CD4-positive, CD25-positive, alpha-beta regulatory T cell (primary cell): ENCODE measurements at regions not wholly inside any gene's neighbourhood (a gene's known extent, or its start where the extent isn't known, plus 50 kb on each side); places are given as distances from the start of the nearest gene placed in this dataset.
"Not testable (repeated sequence)": the region's sequence is repeated elsewhere in the genome, so short reads cannot be mapped to it uniquely, and the experiment has no call there.

Experiments used
- ATAC-seq, 2 donors: fragments of 150-1000 bp; cut with Tn5 transposase; one replicate each; pipeline ENCODE4 v1.10.0; 2021; ENCODE audit warnings: low read depth in 2 of 2, moderate number of reproducible peaks in 2 of 2, moderate library complexity in 1 of 2
- DNase-seq, 3 donors: peaks; one replicate each; pipeline versions ENCODE4 v3.0.0 to v3.0.0-alpha.2; 2012 to 2022; ENCODE audit warnings: mixed read lengths in 1 of 3
- H3K27ac ChIP-seq: one replicate; pipeline ENCODE4 v1.7.0; 2013; ENCODE audit warnings: mild to moderate bottlenecking, low read length; ENCODE audit not compliant: insufficient read depth, poor library complexity, severe bottlenecking
- H3K27me3 ChIP-seq: one replicate; pipeline ENCODE4 v1.7.0; 2013; ENCODE audit warnings: low read length; ENCODE audit not compliant: control insufficient read depth, insufficient read depth
- H3K36me3 ChIP-seq: one replicate; pipeline ENCODE4 v1.7.0; 2013; ENCODE audit warnings: mild to moderate bottlenecking, low read length, moderate library complexity; ENCODE audit not compliant: control insufficient read depth, insufficient read depth
- H3K4me1 ChIP-seq: 2 replicates; pipeline ENCODE4 v1.7.0; 2013; ENCODE audit warnings: mild to moderate bottlenecking, low read length; ENCODE audit not compliant: insufficient read depth, control insufficient read depth, poor library complexity, severe bottlenecking
- H3K4me3 ChIP-seq: one replicate; pipeline ENCODE4 v1.7.0; 2013; ENCODE audit warnings: low read depth, mild to moderate bottlenecking, low read length, moderate library complexity
- H3K9me3 ChIP-seq, 2 experiments: 1 replicate in 1 of 2; 2 replicates in 1 of 2; pipeline ENCODE4 v1.7.0; 2013; ENCODE audit warnings: low read length in 2 of 2, mild to moderate bottlenecking in 1 of 2, moderate library complexity in 1 of 2; ENCODE audit not compliant: control insufficient read depth in 2 of 2
- H3K27ac Mint-ChIP-seq, 3 donors: one replicate each; pipeline ENCODE4 v1.8.0; 2020 to 2022; ENCODE audit warnings: mild to moderate bottlenecking in 3 of 3, mixed read lengths in 3 of 3, moderate library complexity in 2 of 3
- H3K27me3 Mint-ChIP-seq: one replicate; pipeline ENCODE4 v1.8.0; 2022; ENCODE audit warnings: mild to moderate bottlenecking, mixed read lengths
- H3K36me3 Mint-ChIP-seq: one replicate; pipeline ENCODE4 v1.8.0; 2020; ENCODE audit warnings: mixed read lengths
- H3K4me1 Mint-ChIP-seq, 4 donors: one replicate each; pipeline ENCODE4 v1.8.0; 2020 to 2022; ENCODE audit warnings: mixed read lengths in 4 of 4, mild to moderate bottlenecking in 1 of 4
- H3K4me3 Mint-ChIP-seq, 4 donors: one replicate each; pipeline ENCODE4 v1.8.0; 2020 to 2022; ENCODE audit warnings: mild to moderate bottlenecking in 4 of 4, mixed read lengths in 4 of 4, moderate library complexity in 3 of 4
- H3K9me3 Mint-ChIP-seq, 7 donors: one replicate each; pipeline ENCODE4 v1.8.0; 2020 to 2022; ENCODE audit warnings: mixed read lengths in 7 of 7, mild to moderate bottlenecking in 3 of 7, moderate library complexity in 2 of 7

DNA sequence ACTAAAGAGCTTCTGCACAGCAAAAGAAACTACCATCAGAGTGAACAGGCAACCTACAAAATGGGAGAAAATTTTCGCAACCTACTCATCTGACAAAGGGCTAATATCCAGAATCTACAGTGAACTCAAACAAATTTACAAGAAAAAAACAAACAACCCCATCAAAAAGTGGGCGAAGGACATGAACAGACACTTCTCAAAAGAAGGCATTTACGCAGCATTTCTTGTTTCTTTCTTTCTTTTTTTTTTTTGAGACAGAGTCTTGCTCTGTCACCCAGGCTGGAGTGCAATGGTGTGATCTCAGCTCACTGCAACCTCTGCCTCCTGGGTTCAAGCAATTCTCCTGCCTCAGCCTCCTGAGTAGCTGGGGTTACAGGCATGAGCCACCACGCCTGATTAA, 138.2 kb downstream of the IER5 start:
- H3K36me3 Mint-ChIP-seq, H3K4me1 Mint-ChIP-seq: not testable (repeated sequence)

DNA sequence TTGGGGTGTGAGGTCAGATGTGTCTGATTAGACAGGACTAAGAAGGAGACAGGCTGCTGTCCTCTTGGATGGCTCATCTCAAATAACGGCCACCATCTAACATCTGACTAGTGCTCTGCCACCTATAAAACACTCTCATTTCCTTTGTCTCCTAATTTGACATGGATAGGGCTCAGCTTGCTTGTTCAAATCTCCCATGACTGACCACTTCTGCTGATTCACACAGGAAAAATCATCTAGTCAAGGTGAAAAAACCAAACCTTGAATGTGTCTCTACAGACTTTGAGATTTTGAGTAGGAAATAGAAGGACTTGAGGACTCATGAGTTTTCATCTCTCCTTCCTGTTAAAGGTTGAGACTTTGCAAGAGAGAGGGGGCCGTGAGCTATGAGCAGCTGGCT, 150.6 kb downstream of the IER5 start:
- Mint-ChIP-seq H3K4me1 (no peaks in the 10 kb centered on the region), H3K27ac (no peak overlapping the region), H3K27me3 (peaks cover under 1% of the 10 kb centered on the region), H3K4me3 (no peak overlapping the region), H3K9me3 (peaks cover 0 to 2% (median 0%) of the 10 kb centered on the region in 7 donors), H3K36me3 (no peaks in the 10 kb centered on the region)
- Histone ChIP-seq H3K4me1 (no peaks in the 10 kb centered on the region), H3K36me3 (no peaks in the 10 kb centered on the region), H3K4me3 (no peak overlapping the region), H3K27me3 (no peaks in the 10 kb centered on the region), H3K27ac (no peak overlapping the region), H3K9me3 (no peaks in the 10 kb centered on the region)
- ATAC-seq (no peak), DNase-seq (no peak)

More for the DNA sequence above, 138.2 kb downstream of the IER5 start:
- not testable (repeated sequence) for H3K27ac ChIP-seq, H3K4me3 Mint-ChIP-seq, ATAC-seq, H3K27ac Mint-ChIP-seq, H3K4me3 ChIP-seq, H3K27me3 Mint-ChIP-seq, H3K4me1 ChIP-seq, DNase-seq, H3K9me3 ChIP-seq, H3K27me3 ChIP-seq, H3K36me3 ChIP-seq, H3K9me3 Mint-ChIP-seq

DNA sequence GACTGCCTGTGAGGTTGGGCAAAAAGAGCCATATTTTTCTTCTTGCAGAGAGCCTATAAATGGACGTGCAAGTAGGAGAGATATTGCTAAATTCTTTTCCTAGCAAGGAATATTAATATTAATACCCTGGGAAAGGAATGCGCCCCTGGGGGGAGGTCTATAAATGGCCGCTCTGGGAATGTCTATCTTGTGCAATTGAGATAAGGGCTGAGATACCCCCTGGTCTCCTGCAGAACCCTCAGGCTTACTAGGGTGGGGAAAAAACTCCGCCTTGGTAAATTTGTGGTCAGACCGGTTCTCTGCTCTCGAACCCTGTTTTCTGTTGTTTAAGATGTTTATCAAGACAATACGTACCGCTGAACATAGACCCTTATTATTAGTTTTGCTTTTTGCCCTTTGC, 157.8 kb downstream of the IER5 start:
- not testable (repeated sequence) for H3K4me3 Mint-ChIP-seq, H3K4me1 Mint-ChIP-seq, H3K4me3 ChIP-seq, DNase-seq, H3K9me3 ChIP-seq, H3K4me1 ChIP-seq, H3K36me3 Mint-ChIP-seq, H3K27ac ChIP-seq, H3K27me3 Mint-ChIP-seq, H3K27me3 ChIP-seq, H3K36me3 ChIP-seq, ATAC-seq
- H3K9me3 Mint-ChIP-seq = peaks cover 1 to 15% (median 8%) of the 10 kb centered on the region in 7 donors
- peak overlapping the region in 1 of 3 donors; percentile 54 for H3K27ac Mint-ChIP-seq

DNA sequence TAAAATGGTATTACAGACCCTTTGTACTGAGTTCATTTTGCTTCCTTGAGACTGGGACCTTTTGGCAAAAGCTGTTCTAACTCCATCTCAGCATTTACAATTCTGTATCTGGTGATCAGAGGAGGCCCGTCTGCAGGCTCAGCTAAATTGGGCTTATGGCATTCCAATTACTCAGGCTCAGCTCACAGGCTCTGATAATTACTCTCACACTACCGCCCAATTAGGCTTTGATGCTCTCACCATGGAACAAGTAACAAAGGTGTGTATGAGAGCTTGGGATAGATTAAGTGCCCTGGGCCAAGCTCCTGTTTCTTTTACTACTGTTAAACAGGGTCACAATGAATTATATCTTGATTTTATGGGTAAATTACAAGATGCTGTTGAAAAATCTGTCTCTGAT, 159.9 kb downstream of the IER5 start:
- H3K27ac ChIP-seq, H3K4me1 Mint-ChIP-seq, H3K4me3 Mint-ChIP-seq, H3K9me3 ChIP-seq, ATAC-seq, H3K36me3 Mint-ChIP-seq, H3K4me3 ChIP-seq, H3K4me1 ChIP-seq, H3K36me3 ChIP-seq, H3K27me3 Mint-ChIP-seq, DNase-seq, H3K27me3 ChIP-seq, H3K27ac Mint-ChIP-seq: not testable (repeated sequence)
- H3K9me3 Mint-ChIP-seq = peaks cover 1 to 17% (median 9%) of the 10 kb centered on the region in 7 donors

DNA sequence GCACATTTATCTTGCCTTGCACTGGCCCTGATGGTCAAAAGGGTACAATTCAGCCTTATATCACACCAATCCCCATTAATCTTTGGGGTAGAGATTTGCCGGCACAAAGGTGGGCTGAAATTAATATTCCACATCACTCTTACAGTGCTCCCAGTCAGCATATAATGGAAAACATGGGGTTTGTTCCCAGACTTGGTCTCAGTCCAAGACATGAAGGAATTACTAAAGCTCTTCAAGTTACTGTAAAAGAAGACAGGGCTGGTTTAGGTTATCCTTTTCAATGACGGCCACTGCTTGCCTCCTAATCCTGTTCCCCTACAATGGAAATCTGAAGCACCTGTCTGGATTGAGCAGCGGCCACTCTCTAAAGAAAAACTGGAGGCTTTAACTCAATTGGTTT, 160.7 kb downstream of the IER5 start:
- Mint-ChIP-seq H3K9me3 (peaks cover 0 to 22% (median 9%) of the 10 kb centered on the region in 7 donors), H3K4me3 (no peak overlapping the region), H3K36me3 (peaks cover 3% of the 10 kb centered on the region), H3K27ac (no peak overlapping the region), H3K4me1 (no peaks in the 10 kb centered on the region), H3K27me3 (peaks cover 7% of the 10 kb centered on the region)
- no peaks in the 10 kb centered on the region for H3K9me3 ChIP-seq
- no peaks in the 10 kb centered on the region for H3K27me3 ChIP-seq
- H3K4me1 ChIP-seq = no peaks in the 10 kb centered on the region
- ATAC-seq (no peak), DNase-seq (no peak)
- no peak overlapping the region for H3K4me3 ChIP-seq
- H3K36me3 ChIP-seq = no peaks in the 10 kb centered on the region
- H3K27ac ChIP-seq = no peak overlapping the region

DNA sequence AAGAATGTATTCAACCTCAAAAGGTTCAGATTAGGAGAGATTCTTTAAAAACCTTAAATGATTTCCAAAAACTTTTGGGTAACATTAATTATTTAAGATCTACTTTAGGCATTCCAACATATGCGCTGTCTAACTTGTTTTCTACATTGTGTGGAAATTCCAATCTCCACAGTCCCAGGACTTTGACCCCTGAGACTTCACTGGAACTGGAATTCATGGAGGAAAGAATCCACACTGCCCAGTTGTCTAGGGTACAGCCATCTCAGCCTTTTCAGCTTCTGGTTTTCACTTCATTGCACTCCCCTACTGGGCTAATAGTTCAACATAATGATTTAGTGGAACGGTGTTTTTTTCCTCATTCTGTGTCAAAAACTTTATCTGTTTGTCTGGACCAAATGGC, 161.5 kb downstream of the IER5 start:
- H3K36me3 Mint-ChIP-seq = peaks cover 3% of the 10 kb centered on the region
- H3K4me1 ChIP-seq = no peaks in the 10 kb centered on the region
- H3K9me3 ChIP-seq = peaks cover under 1 to 6% of the 10 kb centered on the region in 2 experiments
- peaks cover 0 to 29% (median 13%) of the 10 kb centered on the region in 7 donors for H3K9me3 Mint-ChIP-seq
- H3K36me3 ChIP-seq = no peaks in the 10 kb centered on the region
- no peak overlapping the region for H3K27ac ChIP-seq
- H3K4me3 Mint-ChIP-seq = no peak overlapping the region
- H3K4me1 Mint-ChIP-seq = no peaks in the 10 kb centered on the region
- no peak overlapping the region for H3K4me3 ChIP-seq
- no peak for DNase-seq
- peaks cover 7% of the 10 kb centered on the region for H3K27me3 Mint-ChIP-seq
- no peak for ATAC-seq
- H3K27ac Mint-ChIP-seq = no peak overlapping the region
- no peaks in the 10 kb centered on the region for H3K27me3 ChIP-seq

DNA sequence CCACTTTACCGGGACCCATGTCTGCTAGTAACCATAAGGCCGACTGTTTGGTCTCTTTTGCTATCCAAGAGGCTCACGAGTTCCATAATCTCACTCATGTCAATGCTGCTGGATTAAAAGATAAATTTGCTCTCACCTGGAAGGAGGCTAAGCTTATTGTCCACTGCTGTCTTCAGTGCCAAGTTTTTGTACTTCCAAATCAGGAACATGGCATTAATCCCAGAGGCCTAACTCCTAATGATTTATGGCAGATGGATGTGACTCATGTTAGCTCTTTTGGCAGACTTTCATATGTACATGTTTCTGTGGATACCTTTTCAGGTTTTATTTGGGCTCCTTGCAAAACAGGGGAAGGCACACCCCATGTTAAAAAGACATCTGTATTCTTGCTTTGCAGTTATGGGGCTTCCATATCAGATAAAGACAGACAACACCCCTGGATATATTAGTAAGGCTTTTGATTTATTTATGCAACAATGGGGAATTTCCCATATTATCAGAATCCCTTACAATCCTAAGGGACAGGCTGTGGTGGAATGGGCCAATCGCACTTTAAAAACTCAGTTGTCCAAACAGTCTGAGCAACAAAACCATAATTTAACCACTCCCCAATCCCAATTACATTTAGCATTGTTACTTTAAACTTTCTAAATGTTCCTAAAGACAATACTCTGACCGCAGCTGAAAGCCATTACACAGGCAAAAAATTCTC, 162.7 kb downstream of the IER5 start:
- ATAC-seq (no peak), DNase-seq (no peak)
- no peak overlapping the region for H3K4me3 ChIP-seq
- H3K9me3 Mint-ChIP-seq = peaks cover 0 to 37% (median 12%) of the 10 kb centered on the region in 7 donors
- no peak overlapping the region for H3K27ac ChIP-seq
- H3K9me3 ChIP-seq = peaks cover 6 to 10% of the 10 kb centered on the region in 2 experiments
- no peak overlapping the region for H3K27ac Mint-ChIP-seq
- H3K36me3 ChIP-seq = no peaks in the 10 kb centered on the region
- H3K4me1 Mint-ChIP-seq = no peaks in the 10 kb centered on the region
- no peaks in the 10 kb centered on the region for H3K4me1 ChIP-seq
- H3K27me3 ChIP-seq = no peaks in the 10 kb centered on the region
- H3K4me3 Mint-ChIP-seq = no peak overlapping the region
- peaks cover 3% of the 10 kb centered on the region for H3K36me3 Mint-ChIP-seq
- H3K27me3 Mint-ChIP-seq = peaks cover 7% of the 10 kb centered on the region

DNA sequence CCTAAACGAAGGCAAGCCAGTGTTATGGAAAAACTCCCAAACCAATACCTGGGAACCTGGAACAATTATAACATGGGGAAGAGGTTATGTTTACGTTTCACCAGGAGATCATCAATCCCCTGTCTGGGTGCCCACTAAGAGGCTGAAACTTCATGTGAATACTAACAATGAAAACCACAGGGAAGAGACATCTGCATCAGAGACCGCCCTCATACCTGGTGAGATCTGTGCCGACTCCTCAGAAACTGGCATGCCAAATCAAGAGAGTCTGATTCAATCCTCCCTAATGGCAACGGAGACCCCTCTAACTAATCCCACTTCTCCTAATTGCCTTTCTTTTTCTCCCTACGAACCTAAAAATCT, 163.2 kb downstream of the IER5 start:
- H3K9me3 ChIP-seq = peaks cover 6 to 10% of the 10 kb centered on the region in 2 experiments
- Mint-ChIP-seq H3K27ac (no peak overlapping the region), H3K4me3 (no peak overlapping the region), H3K27me3 (peaks cover 7% of the 10 kb centered on the region), H3K9me3 (peaks cover 2 to 34% (median 10%) of the 10 kb centered on the region in 7 donors), H3K36me3 (peaks cover 3% of the 10 kb centered on the region), H3K4me1 (no peaks in the 10 kb centered on the region)
- H3K4me3 ChIP-seq = no peak overlapping the region
- H3K27me3 ChIP-seq = no peaks in the 10 kb centered on the region
- no peaks in the 10 kb centered on the region for H3K4me1 ChIP-seq
- no peak overlapping the region for H3K27ac ChIP-seq
- no peak for ATAC-seq
- no peak for DNase-seq
- H3K36me3 ChIP-seq = no peaks in the 10 kb centered on the region
